Mucosa of rectum (tissue), 2 donors: ENCODE measurements at regions not wholly inside any gene's neighbourhood (a gene's known extent, or its start where the extent isn't known, plus 50 kb on each side); places are given as distances from the start of the nearest gene placed in this dataset.

Experiments
- H3K27ac ChIP-seq, 2 donors: one replicate each; pipeline ENCODE4 v1.7.0; 2013; ENCODE audit warnings: inconsistent platforms in 2 of 2, low read depth in 2 of 2, low read length in 2 of 2
- H3K27me3 ChIP-seq, 2 donors: one replicate each; pipeline ENCODE4 v1.7.0; 2013; ENCODE audit warnings: low read length in 2 of 2; ENCODE audit not compliant: control insufficient read depth in 2 of 2, insufficient read depth in 2 of 2
- H3K36me3 ChIP-seq, 2 donors: one replicate each; pipeline ENCODE4 v1.7.0; 2013; ENCODE audit warnings: low read length in 2 of 2; ENCODE audit not compliant: control insufficient read depth in 2 of 2, insufficient read depth in 2 of 2
- H3K4me1 ChIP-seq, 2 donors: one replicate each; pipeline ENCODE4 v1.7.0; 2013; ENCODE audit warnings: low read length in 2 of 2, mild to moderate bottlenecking in 1 of 2; ENCODE audit not compliant: control insufficient read depth in 2 of 2, insufficient read depth in 2 of 2
- H3K4me3 ChIP-seq, 2 donors: one replicate each; pipeline ENCODE4 v1.7.0; 2013; ENCODE audit warnings: low read length in 2 of 2
- H3K9ac ChIP-seq, 2 donors: one replicate each; pipeline ENCODE4 v1.7.0; 2013; ENCODE audit warnings: low read length in 2 of 2, low read depth in 1 of 2, mild to moderate bottlenecking in 1 of 2
- H3K9me3 ChIP-seq, 2 donors: one replicate each; pipeline ENCODE4 v1.7.0; 2013; ENCODE audit warnings: low read length in 2 of 2; ENCODE audit not compliant: control insufficient read depth in 2 of 2
- donor health status: healthy.
- donor health status: Normal muscosa, but diverticular disease.

GRCh38 chr7:45998506-45998905, 77.4 kb upstream of the IGFBP3 start:
- Histone ChIP-seq H3K9ac (no peak overlapping the region), H3K27ac (no peak overlapping the region), H3K9me3 (peaks cover 0 to 2% of the 10 kb centered on the region in 2 donors), H3K36me3 (no peaks in the 10 kb centered on the region), H3K27me3 (no peaks in the 10 kb centered on the region), H3K4me1 (no peaks in the 10 kb centered on the region), H3K4me3 (no peak overlapping the region)

GRCh38 chr7:45993621-45994020, 72.5 kb upstream of the IGFBP3 start:
- peaks cover 0 to 2% of the 10 kb centered on the region in 2 donors for H3K9me3 ChIP-seq

GRCh38 chr7:45992826-45993225, 71.8 kb upstream of the IGFBP3 start:
- no peak overlapping the region for H3K9ac ChIP-seq
- no peaks in the 10 kb centered on the region for H3K4me1 ChIP-seq
- H3K9me3 ChIP-seq = peaks cover 0 to 2% of the 10 kb centered on the region in 2 donors
- H3K36me3 ChIP-seq = no peaks in the 10 kb centered on the region
- H3K27me3 ChIP-seq = no peaks in the 10 kb centered on the region
- no peak overlapping the region for H3K27ac ChIP-seq
- H3K4me3 ChIP-seq = no peak overlapping the region

More at GRCh38 chr7:45993621-45994020, 72.5 kb upstream of the IGFBP3 start:
- Histone ChIP-seq H3K4me3 (no peak overlapping the region), H3K36me3 (no peaks in the 10 kb centered on the region), H3K9ac (no peak overlapping the region), H3K27me3 (no peaks in the 10 kb centered on the region), H3K4me1 (no peaks in the 10 kb centered on the region), H3K27ac (no peak overlapping the region)

- H3K27ac ChIP-seq = no peak overlapping the region
- H3K4me3 ChIP-seq = no peak overlapping the region
- H3K4me1 ChIP-seq = no peaks in the 10 kb centered on the region
- H3K9me3 ChIP-seq = no peaks in the 10 kb centered on the region
- no peaks in the 10 kb centered on the region for H3K36me3 ChIP-seq
- no peak overlapping the region for H3K9ac ChIP-seq
- no peaks in the 10 kb centered on the region for H3K27me3 ChIP-seq
Measured at GRCh38 chr7:45990276-45990675, 69.2 kb upstream of the IGFBP3 start.

GRCh38 chr7:45988405-45989057, 67.5 kb upstream of the IGFBP3 start:
- Histone ChIP-seq H3K4me3 (no peak overlapping the region), H3K4me1 (no peaks in the 10 kb centered on the region), H3K27me3 (no peaks in the 10 kb centered on the region), H3K9me3 (no peaks in the 10 kb centered on the region), H3K36me3 (no peaks in the 10 kb centered on the region), H3K9ac (no peak overlapping the region), H3K27ac (no peak overlapping the region)

GRCh38 chr7:45987521-45988290, 66.6 kb upstream of the IGFBP3 start:
- Histone ChIP-seq H3K9me3 (no peaks in the 10 kb centered on the region), H3K27ac (no peak overlapping the region), H3K27me3 (no peaks in the 10 kb centered on the region), H3K4me3 (no peak overlapping the region), H3K36me3 (no peaks in the 10 kb centered on the region), H3K9ac (no peak overlapping the region), H3K4me1 (no peaks in the 10 kb centered on the region)

- Histone ChIP-seq H3K4me3 (no peak overlapping the region), H3K9me3 (no peaks in the 10 kb centered on the region), H3K27me3 (no peaks in the 10 kb centered on the region), H3K36me3 (no peaks in the 10 kb centered on the region), H3K4me1 (no peaks in the 10 kb centered on the region), H3K9ac (no peak overlapping the region), H3K27ac (no peak overlapping the region)
Measured at GRCh38 chr7:45986355-45987298, 65.6 kb upstream of the IGFBP3 start.

- H3K4me1 ChIP-seq = no peaks in the 10 kb centered on the region
- no peak overlapping the region for H3K4me3 ChIP-seq
- H3K27ac ChIP-seq = no peak overlapping the region
- no peaks in the 10 kb centered on the region for H3K27me3 ChIP-seq
- H3K9ac ChIP-seq = no peak overlapping the region
- no peaks in the 10 kb centered on the region for H3K9me3 ChIP-seq
- no peaks in the 10 kb centered on the region for H3K36me3 ChIP-seq
Measured at GRCh38 chr7:45985902-45986301, 64.8 kb upstream of the IGFBP3 start.

GRCh38 chr7:45984386-45985295, 63.6 kb upstream of the IGFBP3 start:
- Histone ChIP-seq H3K27me3 (no peaks in the 10 kb centered on the region), H3K9me3 (no peaks in the 10 kb centered on the region), H3K9ac (no peak overlapping the region), H3K4me3 (no peak overlapping the region), H3K4me1 (no peaks in the 10 kb centered on the region), H3K27ac (no peak overlapping the region), H3K36me3 (no peaks in the 10 kb centered on the region)
